ENCODE measurements at regions not wholly inside any gene's neighbourhood (a gene's known extent, or its start where the extent isn't known, plus 50 kb on each side); places are given as distances from the start of the nearest gene placed in this dataset.

- Histone ChIP-seq H2AFZ (ENCODE audit: insufficient read depth, low read length, poor library complexity) (no peak overlapping the region), H2BK12ac (ENCODE audit: low read length) (no peak overlapping the region), H3K14ac (ENCODE audit: low read length) (no peak overlapping the region), H3K27me3 (ENCODE audit: insufficient read depth, low read length) (no peaks in the 10 kb centered on the region), H3K4me1 (ENCODE audit: control insufficient read depth in 1 of 2, insufficient read depth in 2 of 2, low read length in 2 of 2) (no peaks in the 10 kb centered on the region), H3K4me2 (ENCODE audit: low read length) (no peak overlapping the region), H3K36me3 (ENCODE audit: control insufficient read depth in 1 of 2, insufficient read depth in 2 of 2, low read length in 2 of 2) (no peaks in the 10 kb centered on the region), H3K18ac (ENCODE audit: low read length) (no peak overlapping the region), H2BK5ac (ENCODE audit: low read depth, low read length, poor library complexity) (no peak overlapping the region), H4K91ac (ENCODE audit: low read depth, low read length) (no peak overlapping the region), H2AK5ac (ENCODE audit: low read length) (no peak overlapping the region), H3K27ac (ENCODE audit: low read depth, low read length) (no peak overlapping the region), H3K4ac (ENCODE audit: low read depth, low read length) (no peak overlapping the region), H3K4me3 (ENCODE audit: low read depth, low read length) (no peak overlapping the region), H4K12ac (ENCODE audit: low read depth, low read length) (no peak overlapping the region), H3K79me2 (ENCODE audit: control insufficient read depth, insufficient read depth, low read length, poor library complexity) (no peaks in the 10 kb centered on the region), H3K79me1 (ENCODE audit: low read length) (no peaks in the 10 kb centered on the region), H3K9me3 (ENCODE audit: insufficient read depth, low read depth, low read length) (peaks cover 2% of the 10 kb centered on the region), H3K9ac (ENCODE audit: low read length) (no peak overlapping the region), H4K8ac (ENCODE audit: low read depth, low read length) (no peak overlapping the region), H2BK120ac (ENCODE audit: insufficient read depth, low read length, poor library complexity) (no peak overlapping the region), H3K23ac (ENCODE audit: low read length) (no peak overlapping the region)
- no CpG with 5 or more reads among the region's 7 CpGs for WGBS (ENCODE audit: extremely low coverage, insufficient coverage, insufficient read length)
- DNase-seq = no peak
Measured at GRCh38 chr10:80996615-80997193, 459.0 kb downstream of the SH2D4B start.

- H3K9ac ChIP-seq (ENCODE audit: low read length) = no peak overlapping the region
- WGBS (ENCODE audit: extremely low coverage, insufficient coverage, insufficient read length) = no CpG with 5 or more reads among the region's 1 CpG
- H4K91ac ChIP-seq (ENCODE audit: low read depth, low read length) = no peak overlapping the region
- H3K4me3 ChIP-seq (ENCODE audit: low read depth, low read length) = no peak overlapping the region
- no peak for DNase-seq
- peaks cover 2% of the 10 kb centered on the region for H3K9me3 ChIP-seq (ENCODE audit: insufficient read depth, low read depth, low read length)
- no peak overlapping the region for H3K23ac ChIP-seq (ENCODE audit: low read length)
- H4K12ac ChIP-seq (ENCODE audit: low read depth, low read length) = no peak overlapping the region
- no peak overlapping the region for H2BK5ac ChIP-seq (ENCODE audit: low read depth, low read length, poor library complexity)
- no peak overlapping the region for H3K4me2 ChIP-seq (ENCODE audit: low read length)
- H2BK12ac ChIP-seq (ENCODE audit: low read length) = no peak overlapping the region
- H3K79me2 ChIP-seq (ENCODE audit: control insufficient read depth, insufficient read depth, low read length, poor library complexity) = no peaks in the 10 kb centered on the region
- no peak overlapping the region for H2BK120ac ChIP-seq (ENCODE audit: insufficient read depth, low read length, poor library complexity)
- no peak overlapping the region for H2AFZ ChIP-seq (ENCODE audit: insufficient read depth, low read length, poor library complexity)
- no peaks in the 10 kb centered on the region for H3K36me3 ChIP-seq (ENCODE audit: control insufficient read depth in 1 of 2, insufficient read depth in 2 of 2, low read length in 2 of 2)
- H3K79me1 ChIP-seq (ENCODE audit: low read length) = no peaks in the 10 kb centered on the region
- H3K4me1 ChIP-seq (ENCODE audit: control insufficient read depth in 1 of 2, insufficient read depth in 2 of 2, low read length in 2 of 2) = no peaks in the 10 kb centered on the region
- no peak overlapping the region for H3K27ac ChIP-seq (ENCODE audit: low read depth, low read length)
- H2AK5ac ChIP-seq (ENCODE audit: low read length) = no peak overlapping the region
- H3K18ac ChIP-seq (ENCODE audit: low read length) = no peak overlapping the region
- no peak overlapping the region for H3K14ac ChIP-seq (ENCODE audit: low read length)
- no peaks in the 10 kb centered on the region for H3K27me3 ChIP-seq (ENCODE audit: insufficient read depth, low read length)
- no peak overlapping the region for H4K8ac ChIP-seq (ENCODE audit: low read depth, low read length)
- no peak overlapping the region for H3K4ac ChIP-seq (ENCODE audit: low read depth, low read length)
Measured at GRCh38 chr10:81000781-81001180, 463.1 kb downstream of the SH2D4B start.

GRCh38 chr10:81002382-81002781 is 464.7 kb downstream of the SH2D4B start:
- no peak overlapping the region for H3K27ac ChIP-seq (ENCODE audit: low read depth, low read length)
- H3K79me1 ChIP-seq (ENCODE audit: low read length) = no peaks in the 10 kb centered on the region
- DNase-seq = no peak
- no peak overlapping the region for H3K14ac ChIP-seq (ENCODE audit: low read length)
- H3K4ac ChIP-seq (ENCODE audit: low read depth, low read length) = no peak overlapping the region
- no peak overlapping the region for H3K4me2 ChIP-seq (ENCODE audit: low read length)
- no peaks in the 10 kb centered on the region for H3K36me3 ChIP-seq (ENCODE audit: control insufficient read depth in 1 of 2, insufficient read depth in 2 of 2, low read length in 2 of 2)
- no peak overlapping the region for H3K4me3 ChIP-seq (ENCODE audit: low read depth, low read length)
- H3K23ac ChIP-seq (ENCODE audit: low read length) = no peak overlapping the region
- no peaks in the 10 kb centered on the region for H3K79me2 ChIP-seq (ENCODE audit: control insufficient read depth, insufficient read depth, low read length, poor library complexity)
- H2AFZ ChIP-seq (ENCODE audit: insufficient read depth, low read length, poor library complexity) = no peak overlapping the region
- H2BK5ac ChIP-seq (ENCODE audit: low read depth, low read length, poor library complexity) = no peak overlapping the region
- no peaks in the 10 kb centered on the region for H3K9me3 ChIP-seq (ENCODE audit: insufficient read depth, low read depth, low read length)
- H3K27me3 ChIP-seq (ENCODE audit: insufficient read depth, low read length) = no peaks in the 10 kb centered on the region
- no peak overlapping the region for H4K8ac ChIP-seq (ENCODE audit: low read depth, low read length)
- WGBS (ENCODE audit: extremely low coverage, insufficient coverage, insufficient read length) = no CpG with 5 or more reads among the region's 4 CpGs
- H2BK120ac ChIP-seq (ENCODE audit: insufficient read depth, low read length, poor library complexity) = no peak overlapping the region
- H4K12ac ChIP-seq (ENCODE audit: low read depth, low read length) = no peak overlapping the region
- no peak overlapping the region for H3K18ac ChIP-seq (ENCODE audit: low read length)
- no peak overlapping the region for H4K91ac ChIP-seq (ENCODE audit: low read depth, low read length)
- H3K4me1 ChIP-seq (ENCODE audit: control insufficient read depth in 1 of 2, insufficient read depth in 2 of 2, low read length in 2 of 2) = no peaks in the 10 kb centered on the region
- H2BK12ac ChIP-seq (ENCODE audit: low read length) = no peak overlapping the region
- no peak overlapping the region for H3K9ac ChIP-seq (ENCODE audit: low read length)
- H2AK5ac ChIP-seq (ENCODE audit: low read length) = no peak overlapping the region

- Histone ChIP-seq H3K27ac (ENCODE audit: low read depth, low read length) (no peak overlapping the region), H3K9me3 (ENCODE audit: insufficient read depth, low read depth, low read length) (no peaks in the 10 kb centered on the region), H3K23ac (ENCODE audit: low read length) (no peak overlapping the region), H3K79me1 (ENCODE audit: low read length) (no peaks in the 10 kb centered on the region), H3K4ac (ENCODE audit: low read depth, low read length) (no peak overlapping the region), H3K9ac (ENCODE audit: low read length) (no peak overlapping the region), H2AK5ac (ENCODE audit: low read length) (no peak overlapping the region), H3K4me1 (ENCODE audit: control insufficient read depth in 1 of 2, insufficient read depth in 2 of 2, low read length in 2 of 2) (no peaks in the 10 kb centered on the region), H3K4me3 (ENCODE audit: low read depth, low read length) (no peak overlapping the region), H2BK12ac (ENCODE audit: low read length) (no peak overlapping the region), H3K4me2 (ENCODE audit: low read length) (no peak overlapping the region), H3K36me3 (ENCODE audit: control insufficient read depth in 1 of 2, insufficient read depth in 2 of 2, low read length in 2 of 2) (no peaks in the 10 kb centered on the region), H3K18ac (ENCODE audit: low read length) (no peak overlapping the region), H4K8ac (ENCODE audit: low read depth, low read length) (no peak overlapping the region), H3K14ac (ENCODE audit: low read length) (no peak overlapping the region), H2BK120ac (ENCODE audit: insufficient read depth, low read length, poor library complexity) (no peak overlapping the region), H3K79me2 (ENCODE audit: control insufficient read depth, insufficient read depth, low read length, poor library complexity) (no peaks in the 10 kb centered on the region), H4K91ac (ENCODE audit: low read depth, low read length) (no peak overlapping the region), H4K12ac (ENCODE audit: low read depth, low read length) (no peak overlapping the region), H2AFZ (ENCODE audit: insufficient read depth, low read length, poor library complexity) (no peak overlapping the region), H2BK5ac (ENCODE audit: low read depth, low read length, poor library complexity) (no peak overlapping the region), H3K27me3 (ENCODE audit: insufficient read depth, low read length) (no peaks in the 10 kb centered on the region)
- no CpG with 5 or more reads among the region's 1 CpG for WGBS (ENCODE audit: extremely low coverage, insufficient coverage, insufficient read length)
- no peak for DNase-seq
Measured at GRCh38 chr10:81007872-81008271, 470.2 kb downstream of the SH2D4B start.

All from trophoblast cell (in vitro differentiated cells and primary cell).